Mesendoderm (in vitro differentiated cells): ENCODE measurements at regions not wholly inside any gene's neighbourhood (a gene's known extent, or its start where the extent isn't known, plus 50 kb on each side); places are given as distances from the start of the nearest gene placed in this dataset.

ENCODE experiments used
- DNase-seq: peaks from one replicate; pipeline ENCODE4 v3.0.0; 2013
- H2AK5ac ChIP-seq: 2 replicates; pipeline ENCODE4 v1.6.1; 2013; ENCODE audit warnings: low read length, inconsistent platforms
- H2BK120ac ChIP-seq: 2 replicates; pipeline ENCODE4 v1.6.1; 2013; ENCODE audit warnings: low read depth, mild to moderate bottlenecking, low read length, moderate library complexity, mixed read lengths
- H2BK15ac ChIP-seq: replicated peaks from 2 replicates; pipeline ENCODE4 v1.6.1; 2013; ENCODE audit warnings: low read depth, mild to moderate bottlenecking, moderate library complexity
- H2BK5ac ChIP-seq: 2 replicates; pipeline ENCODE4 v1.6.1; 2013; ENCODE audit warnings: low read length, inconsistent platforms
- H3K18ac ChIP-seq: 2 replicates; pipeline ENCODE4 v1.6.1; 2013; ENCODE audit warnings: mild to moderate bottlenecking, low read length, mixed read lengths
- H3K23ac ChIP-seq: one replicate; pipeline ENCODE4 v1.6.1; 2013; ENCODE audit warnings: low read length
- H3K27ac ChIP-seq: 2 replicates; pipeline ENCODE4 v1.5.1; 2013; ENCODE audit warnings: low read depth, mild to moderate bottlenecking, inconsistent platforms, low read length, moderate library complexity
- H3K27me3 ChIP-seq: 2 replicates; pipeline ENCODE4 v1.6.1; 2013; ENCODE audit warnings: low read length, control low read depth, mild to moderate bottlenecking, inconsistent platforms; ENCODE audit not compliant: insufficient read depth, poor library complexity
- H3K36me3 ChIP-seq: 2 replicates; pipeline ENCODE4 v1.6.1; 2013; ENCODE audit warnings: low read length, inconsistent platforms; ENCODE audit not compliant: control insufficient read depth, insufficient read depth
- H3K4ac ChIP-seq: one replicate; pipeline ENCODE4 v1.6.1; 2013; ENCODE audit warnings: low read depth, mild to moderate bottlenecking, low read length, moderate library complexity
- H3K4me1 ChIP-seq: 2 replicates; pipeline ENCODE4 v1.6.1; 2013; ENCODE audit warnings: low read depth, low read length, inconsistent platforms; ENCODE audit not compliant: control insufficient read depth
- H3K4me2 ChIP-seq: 2 replicates; pipeline ENCODE4 v1.6.1; 2013; ENCODE audit warnings: low read length
- H3K4me3 ChIP-seq: 2 replicates; pipeline ENCODE4 v1.5.1; 2013; ENCODE audit warnings: mild to moderate bottlenecking, low read length
- H3K56ac ChIP-seq: one replicate; pipeline ENCODE4 v1.6.1; 2013; ENCODE audit warnings: low read length
- H3K79me1 ChIP-seq: 2 replicates; pipeline ENCODE4 v1.6.1; 2013; ENCODE audit warnings: low read length, inconsistent platforms
- H3K79me2 ChIP-seq: 2 replicates; pipeline ENCODE4 v1.6.1; 2013; ENCODE audit warnings: mild to moderate bottlenecking, low read length; ENCODE audit not compliant: control insufficient read depth, insufficient read depth
- H3K9ac ChIP-seq: 2 replicates; pipeline ENCODE4 v1.6.1; 2013; ENCODE audit warnings: low read length, inconsistent platforms
- H4K5ac ChIP-seq: one replicate; pipeline ENCODE4 v1.6.1; 2013; ENCODE audit warnings: low read length
- H4K8ac ChIP-seq: one replicate; pipeline ENCODE4 v1.6.1; 2013; ENCODE audit warnings: low read depth, mild to moderate bottlenecking, control low read depth, low read length, moderate library complexity
- WGBS: extraction: QIAGEN DNeasy Blood & Tissue Kit; methylation state at CpG from one replicate; pipeline ENCODE4 v1.1.7; 2013; ENCODE audit warnings: low lambda C conversion rate, missing lambda C conversion rate; ENCODE audit not compliant: insufficient coverage; ENCODE audit errors: extremely low coverage; 5-methylcytosine and 5-hydroxymethylcytosine counted together

DNA sequence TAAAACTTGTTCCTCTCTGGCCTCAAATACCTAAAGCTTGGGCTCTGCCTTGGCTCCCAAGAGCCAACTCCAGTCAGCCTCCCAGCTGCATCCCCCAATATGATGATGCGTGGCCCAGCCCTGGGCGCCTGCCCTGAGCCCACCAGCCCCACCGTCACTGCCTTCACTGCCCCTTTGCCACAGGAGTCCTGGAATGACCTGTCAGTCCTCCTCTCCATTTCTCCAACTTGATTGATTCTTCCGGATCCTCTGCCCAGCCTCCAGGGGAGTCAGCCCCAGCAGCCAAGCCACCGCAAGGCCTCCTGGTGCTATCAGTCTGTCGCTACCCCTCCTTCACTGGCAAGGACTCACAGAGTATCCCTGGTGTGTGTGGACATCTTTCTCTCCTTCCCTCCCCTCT is 96.7 kb upstream of the PMEPA1 start:
- Histone ChIP-seq H2AK5ac (no peak overlapping the region), H2BK120ac (no peak overlapping the region), H3K4ac (no peak overlapping the region), H3K27me3 (no peaks in the 10 kb centered on the region), H3K4me1 (peaks cover 6% of the 10 kb centered on the region), H3K4me3 (no peak overlapping the region), H3K56ac (no peak overlapping the region), H4K8ac (no peak overlapping the region), H2BK15ac (no peak overlapping the region), H3K4me2 (no peak overlapping the region), H3K27ac (no peak overlapping the region), H3K36me3 (no peaks in the 10 kb centered on the region), H4K5ac (no peak overlapping the region), H3K23ac (no peak overlapping the region), H2BK5ac (no peak overlapping the region), H3K18ac (no peak overlapping the region), H3K79me1 (no peaks in the 10 kb centered on the region), H3K9ac (no peak overlapping the region), H3K79me2 (no peaks in the 10 kb centered on the region)
- WGBS, result no CpG with 5 or more reads among the region's 6 CpGs
- DNase-seq, result no peak

DNA sequence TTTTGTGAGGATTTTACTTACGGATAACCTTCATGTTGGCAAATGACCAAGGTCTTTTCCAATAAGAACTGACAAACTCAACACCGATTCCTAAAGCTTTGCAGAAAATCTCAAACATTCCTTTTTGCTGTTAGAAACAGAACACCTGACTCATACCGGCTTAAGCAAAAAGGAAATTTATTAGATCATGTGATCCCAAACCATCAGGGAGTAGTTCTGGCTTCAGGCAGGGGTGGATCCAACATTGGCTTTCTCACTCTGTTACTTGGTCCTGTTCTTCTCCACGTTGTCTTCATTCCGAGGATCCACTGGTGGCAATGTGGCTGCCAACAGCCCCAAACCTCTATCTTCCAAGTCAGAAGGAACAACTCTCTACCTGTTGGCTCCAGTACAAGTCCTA is 95.9 kb upstream of the PMEPA1 start:
- H3K4me3 ChIP-seq, result no peak overlapping the region
- WGBS, result no CpG with 5 or more reads among the region's 5 CpGs
- no peak overlapping the region for H2BK120ac ChIP-seq
- H2BK15ac ChIP-seq, result no peak overlapping the region
- H3K27me3 ChIP-seq, result no peaks in the 10 kb centered on the region
- H3K4ac ChIP-seq, result no peak overlapping the region
- H3K18ac ChIP-seq, result no peak overlapping the region
- no peaks in the 10 kb centered on the region for H3K4me1 ChIP-seq
- H2BK5ac ChIP-seq, result no peak overlapping the region
- no peak overlapping the region for H3K4me2 ChIP-seq
- no peak overlapping the region for H4K5ac ChIP-seq
- no peak overlapping the region for H3K9ac ChIP-seq
- H3K27ac ChIP-seq, result no peak overlapping the region
- H3K36me3 ChIP-seq, result no peaks in the 10 kb centered on the region
- H3K79me1 ChIP-seq, result no peaks in the 10 kb centered on the region
- H3K79me2 ChIP-seq, result no peaks in the 10 kb centered on the region
- no peak for DNase-seq
- H2AK5ac ChIP-seq, result no peak overlapping the region
- no peak overlapping the region for H3K23ac ChIP-seq
- H3K56ac ChIP-seq, result no peak overlapping the region
- H4K8ac ChIP-seq, result no peak overlapping the region

- no peak overlapping the region for H2AK5ac ChIP-seq
- H3K4ac ChIP-seq, result no peak overlapping the region
- no peak overlapping the region for H3K9ac ChIP-seq
- H4K8ac ChIP-seq, result no peak overlapping the region
- H3K27me3 ChIP-seq, result no peaks in the 10 kb centered on the region
- H3K18ac ChIP-seq, result no peak overlapping the region
- H4K5ac ChIP-seq, result no peak overlapping the region
- WGBS, result no CpG with 5 or more reads among the region's 14 CpGs
- H3K4me3 ChIP-seq, result no peak overlapping the region
- H2BK15ac ChIP-seq, result no peak overlapping the region
- no peak overlapping the region for H3K27ac ChIP-seq
- H3K36me3 ChIP-seq, result no peaks in the 10 kb centered on the region
- no peak overlapping the region for H3K56ac ChIP-seq
- H3K79me1 ChIP-seq, result no peaks in the 10 kb centered on the region
- no peaks in the 10 kb centered on the region for H3K79me2 ChIP-seq
- H3K23ac ChIP-seq, result no peak overlapping the region
- no peak for DNase-seq
- no peaks in the 10 kb centered on the region for H3K4me1 ChIP-seq
- no peak overlapping the region for H2BK5ac ChIP-seq
- no peak overlapping the region for H2BK120ac ChIP-seq
- no peak overlapping the region for H3K4me2 ChIP-seq
Observed at GRCh38 chr20:57804470-57805250, 94.8 kb upstream of the PMEPA1 start.

DNA sequence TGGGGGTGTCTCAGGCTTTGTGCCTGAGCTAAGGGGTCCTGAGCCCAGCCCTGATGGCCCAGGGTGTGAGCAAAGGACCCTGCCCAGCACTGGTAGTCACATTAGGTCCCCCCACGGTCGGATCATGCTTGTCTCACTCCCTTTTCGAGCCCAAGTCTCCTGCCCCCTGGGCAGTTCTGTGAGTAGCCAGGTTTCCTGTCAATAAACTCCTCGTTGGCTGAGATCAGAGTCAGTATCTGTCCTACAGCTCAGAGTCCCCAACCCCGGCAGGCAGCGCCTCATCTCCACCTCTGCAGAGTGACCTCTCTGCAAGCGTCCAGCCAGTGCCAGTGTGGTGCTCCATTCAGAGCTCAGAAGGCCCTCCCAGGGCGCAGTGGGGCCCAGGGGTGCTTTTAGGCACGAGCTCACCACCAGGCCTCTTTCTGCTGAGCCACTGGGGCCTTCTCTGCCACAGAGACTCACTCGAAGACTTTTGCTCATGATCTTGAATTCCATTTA is 93.7 kb upstream of the PMEPA1 start:
- Histone ChIP-seq H3K18ac (no peak overlapping the region), H2BK15ac (no peak overlapping the region), H3K4ac (no peak overlapping the region), H3K27ac (no peak overlapping the region), H3K4me1 (no peaks in the 10 kb centered on the region), H3K56ac (peak overlapping the region; percentile 44), H3K4me2 (no peak overlapping the region), H3K36me3 (no peaks in the 10 kb centered on the region), H3K79me1 (no peaks in the 10 kb centered on the region), H2AK5ac (no peak overlapping the region), H3K23ac (no peak overlapping the region), H4K8ac (no peak overlapping the region), H3K79me2 (no peaks in the 10 kb centered on the region), H3K9ac (no peak overlapping the region), H2BK5ac (no peak overlapping the region), H2BK120ac (no peak overlapping the region), H3K27me3 (no peaks in the 10 kb centered on the region), H3K4me3 (no peak overlapping the region), H4K5ac (no peak overlapping the region)
- no CpG with 5 or more reads among the region's 10 CpGs for WGBS
- no peak for DNase-seq

DNA sequence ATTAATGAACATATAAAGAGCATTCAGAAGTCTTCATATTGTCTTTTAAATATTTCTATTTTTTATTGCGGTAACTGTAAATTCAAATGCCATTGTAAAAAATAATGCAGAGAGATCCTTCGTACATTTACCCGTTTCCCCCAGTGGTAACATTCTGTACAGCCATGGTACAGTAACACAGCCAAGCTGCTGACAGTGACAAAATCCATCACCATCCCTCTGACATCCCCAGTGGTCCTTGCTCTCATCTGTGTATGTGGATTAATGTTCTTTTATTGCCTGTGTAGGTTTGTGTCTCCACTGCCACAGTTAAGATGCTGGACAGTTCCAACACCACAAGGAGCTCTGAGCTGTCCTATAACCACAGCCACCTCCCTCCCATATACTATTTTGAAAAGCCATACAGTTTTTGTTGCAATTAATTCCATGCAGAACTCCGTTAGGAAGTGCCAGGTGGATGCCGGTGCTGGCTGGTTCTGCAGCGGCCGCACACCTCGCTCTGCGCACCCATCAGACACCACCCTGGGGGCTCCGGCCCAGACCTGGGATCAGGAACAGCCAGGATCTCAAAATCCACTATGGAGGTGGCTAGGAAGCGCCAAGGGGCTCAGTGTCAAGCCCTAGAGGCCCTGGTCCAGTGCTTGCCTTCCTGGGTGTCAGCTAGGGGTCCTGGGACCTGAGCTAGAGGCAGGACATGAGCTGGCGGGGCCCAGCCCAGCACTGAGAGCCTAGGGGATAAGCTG is 93.1 kb upstream of the PMEPA1 start:
- Histone ChIP-seq H3K4me1 (no peaks in the 10 kb centered on the region), H3K56ac (no peak overlapping the region), H2BK120ac (no peak overlapping the region), H3K79me1 (no peaks in the 10 kb centered on the region), H3K23ac (no peak overlapping the region), H3K27me3 (no peaks in the 10 kb centered on the region), H3K9ac (no peak overlapping the region), H3K27ac (no peak overlapping the region), H4K5ac (no peak overlapping the region), H3K36me3 (no peaks in the 10 kb centered on the region), H3K18ac (no peak overlapping the region), H2BK5ac (no peak overlapping the region), H4K8ac (no peak overlapping the region), H2AK5ac (no peak overlapping the region), H2BK15ac (no peak overlapping the region), H3K4me3 (no peak overlapping the region), H3K79me2 (no peaks in the 10 kb centered on the region), H3K4me2 (no peak overlapping the region), H3K4ac (no peak overlapping the region)
- no CpG with 5 or more reads among the region's 12 CpGs for WGBS
- DNase-seq, result no peak
